ENCODE measurements at regions not wholly inside any gene's neighbourhood (a gene's known extent, or its start where the extent isn't known, plus 50 kb on each side); places are given as distances from the start of the nearest gene placed in this dataset.

DNA sequence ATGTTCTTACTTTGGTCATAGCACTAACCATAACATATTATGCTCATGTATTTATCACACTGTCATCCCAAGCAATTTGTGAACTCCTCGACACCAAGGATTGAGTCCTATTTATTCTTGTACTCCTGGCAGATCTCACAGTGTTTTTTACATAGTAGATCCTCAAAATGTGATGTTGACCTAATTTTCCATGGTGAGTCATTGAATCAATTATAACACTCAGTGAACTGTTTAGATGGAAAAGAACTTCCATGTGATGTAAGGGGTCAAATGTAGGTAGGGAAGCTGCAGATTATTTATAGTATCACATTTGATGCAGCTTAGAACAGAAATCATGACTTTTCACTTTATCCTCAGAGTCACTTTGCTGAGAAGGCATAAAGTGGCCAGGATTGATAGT, 281.9 kb upstream of the ADAMTS5 start:
- H3K27me3 ChIP-seq (ENCODE audit: insufficient read depth, low read length), result no peaks in the 10 kb centered on the region
- H2AFZ ChIP-seq (ENCODE audit: insufficient read depth, low read length, poor library complexity), result no peak overlapping the region
- WGBS (ENCODE audit: extremely low coverage, insufficient coverage, insufficient read length), result no CpG with 5 or more reads among the region's 1 CpG
- H3K23ac ChIP-seq (ENCODE audit: low read length), result no peak overlapping the region
- H2BK120ac ChIP-seq (ENCODE audit: insufficient read depth, low read length, poor library complexity), result no peak overlapping the region
- H3K9ac ChIP-seq (ENCODE audit: low read length), result no peak overlapping the region
- no peak overlapping the region for H3K18ac ChIP-seq (ENCODE audit: low read length)
- H3K36me3 ChIP-seq (ENCODE audit: control insufficient read depth in 1 of 2, insufficient read depth in 2 of 2, low read length in 2 of 2), result no peaks in the 10 kb centered on the region
- H3K4me1 ChIP-seq (ENCODE audit: control insufficient read depth in 1 of 2, insufficient read depth in 2 of 2, low read length in 2 of 2), result no peaks in the 10 kb centered on the region
- H2AK5ac ChIP-seq (ENCODE audit: low read length), result no peak overlapping the region
- no peaks in the 10 kb centered on the region for H3K9me3 ChIP-seq (ENCODE audit: insufficient read depth, low read depth, low read length)
- no peak overlapping the region for H4K91ac ChIP-seq (ENCODE audit: low read depth, low read length)
- H3K79me1 ChIP-seq (ENCODE audit: low read length), result no peaks in the 10 kb centered on the region
- no peak for DNase-seq
- no peak overlapping the region for H3K14ac ChIP-seq (ENCODE audit: low read length)
- no peak overlapping the region for H4K12ac ChIP-seq (ENCODE audit: low read depth, low read length)
- H2BK5ac ChIP-seq (ENCODE audit: low read depth, low read length, poor library complexity), result no peak overlapping the region
- no peak overlapping the region for H3K4ac ChIP-seq (ENCODE audit: low read depth, low read length)
- no peak overlapping the region for H3K4me2 ChIP-seq (ENCODE audit: low read length)
- no peak overlapping the region for H2BK12ac ChIP-seq (ENCODE audit: low read length)
- H3K27ac ChIP-seq (ENCODE audit: low read depth, low read length), result no peak overlapping the region
- H3K79me2 ChIP-seq (ENCODE audit: control insufficient read depth, insufficient read depth, low read length, poor library complexity), result no peaks in the 10 kb centered on the region
- H3K4me3 ChIP-seq (ENCODE audit: low read depth, low read length), result no peak overlapping the region
- H4K8ac ChIP-seq (ENCODE audit: low read depth, low read length), result no peak overlapping the region

DNA sequence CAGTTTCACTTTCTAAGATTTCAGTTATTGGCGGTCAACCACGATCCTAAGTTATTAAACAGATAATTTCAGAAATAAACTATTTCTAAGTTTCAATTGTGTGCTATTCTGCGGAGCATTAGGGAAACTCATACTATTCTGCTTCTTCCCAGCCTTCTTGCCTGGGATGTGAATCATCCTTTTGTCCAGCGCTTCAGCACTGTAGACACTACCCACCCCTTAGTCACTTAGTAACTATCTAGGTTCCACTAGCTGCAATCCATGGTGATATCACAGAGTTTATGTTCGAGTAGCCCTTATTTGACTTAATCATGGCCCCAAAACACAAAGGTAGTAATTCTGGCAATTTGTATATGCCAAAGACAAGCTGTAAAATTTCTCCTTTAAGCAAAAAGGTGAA, 279.9 kb upstream of the ADAMTS5 start:
- no peak overlapping the region for H3K23ac ChIP-seq (ENCODE audit: low read length)
- H3K27me3 ChIP-seq (ENCODE audit: insufficient read depth, low read length), result no peaks in the 10 kb centered on the region
- no peak overlapping the region for H3K4me3 ChIP-seq (ENCODE audit: low read depth, low read length)
- no peaks in the 10 kb centered on the region for H3K79me1 ChIP-seq (ENCODE audit: low read length)
- H4K91ac ChIP-seq (ENCODE audit: low read depth, low read length), result no peak overlapping the region
- no peaks in the 10 kb centered on the region for H3K36me3 ChIP-seq (ENCODE audit: control insufficient read depth in 1 of 2, insufficient read depth in 2 of 2, low read length in 2 of 2)
- H3K79me2 ChIP-seq (ENCODE audit: control insufficient read depth, insufficient read depth, low read length, poor library complexity), result no peaks in the 10 kb centered on the region
- no peak overlapping the region for H2AK5ac ChIP-seq (ENCODE audit: low read length)
- H3K18ac ChIP-seq (ENCODE audit: low read length), result no peak overlapping the region
- H3K27ac ChIP-seq (ENCODE audit: low read depth, low read length), result no peak overlapping the region
- no CpG with 5 or more reads among the region's 5 CpGs for WGBS (ENCODE audit: extremely low coverage, insufficient coverage, insufficient read length)
- H2AFZ ChIP-seq (ENCODE audit: insufficient read depth, low read length, poor library complexity), result no peak overlapping the region
- H2BK120ac ChIP-seq (ENCODE audit: insufficient read depth, low read length, poor library complexity), result no peak overlapping the region
- H2BK5ac ChIP-seq (ENCODE audit: low read depth, low read length, poor library complexity), result no peak overlapping the region
- H3K4me2 ChIP-seq (ENCODE audit: low read length), result no peak overlapping the region
- H3K9me3 ChIP-seq (ENCODE audit: insufficient read depth, low read depth, low read length), result no peaks in the 10 kb centered on the region
- H4K12ac ChIP-seq (ENCODE audit: low read depth, low read length), result no peak overlapping the region
- DNase-seq, result no peak
- no peaks in the 10 kb centered on the region for H3K4me1 ChIP-seq (ENCODE audit: control insufficient read depth in 1 of 2, insufficient read depth in 2 of 2, low read length in 2 of 2)
- H3K9ac ChIP-seq (ENCODE audit: low read length), result no peak overlapping the region
- no peak overlapping the region for H3K14ac ChIP-seq (ENCODE audit: low read length)
- no peak overlapping the region for H2BK12ac ChIP-seq (ENCODE audit: low read length)
- no peak overlapping the region for H3K4ac ChIP-seq (ENCODE audit: low read depth, low read length)
- no peak overlapping the region for H4K8ac ChIP-seq (ENCODE audit: low read depth, low read length)

DNA sequence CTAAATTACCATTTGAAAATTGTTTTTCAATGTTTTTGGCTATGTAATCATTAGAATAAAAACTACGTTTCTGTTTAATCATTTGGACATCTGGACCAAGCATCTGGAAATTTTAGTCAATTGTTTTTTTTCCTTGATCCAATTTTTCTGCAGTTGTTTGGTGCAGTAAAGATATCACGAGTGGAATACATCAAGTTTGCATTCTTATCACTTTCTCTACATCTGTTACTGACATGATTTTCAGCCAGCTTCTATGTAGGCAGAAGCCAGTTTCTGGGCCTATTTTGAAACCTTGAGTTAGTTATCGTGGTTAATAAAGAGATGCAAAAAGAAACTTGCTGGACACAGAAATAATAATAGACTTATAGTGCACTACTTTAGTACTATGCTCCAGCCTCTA, 277.9 kb upstream of the ADAMTS5 start:
- H3K27ac ChIP-seq (ENCODE audit: low read depth, low read length), result no peak overlapping the region
- no peak overlapping the region for H2BK12ac ChIP-seq (ENCODE audit: low read length)
- H3K9ac ChIP-seq (ENCODE audit: low read length), result no peak overlapping the region
- H2BK5ac ChIP-seq (ENCODE audit: low read depth, low read length, poor library complexity), result no peak overlapping the region
- no peaks in the 10 kb centered on the region for H3K4me1 ChIP-seq (ENCODE audit: control insufficient read depth in 1 of 2, insufficient read depth in 2 of 2, low read length in 2 of 2)
- no peak overlapping the region for H3K18ac ChIP-seq (ENCODE audit: low read length)
- no peak overlapping the region for H4K8ac ChIP-seq (ENCODE audit: low read depth, low read length)
- H2AFZ ChIP-seq (ENCODE audit: insufficient read depth, low read length, poor library complexity), result no peak overlapping the region
- H3K36me3 ChIP-seq (ENCODE audit: control insufficient read depth in 1 of 2, insufficient read depth in 2 of 2, low read length in 2 of 2), result no peaks in the 10 kb centered on the region
- H3K79me2 ChIP-seq (ENCODE audit: control insufficient read depth, insufficient read depth, low read length, poor library complexity), result no peaks in the 10 kb centered on the region
- no peak overlapping the region for H2BK120ac ChIP-seq (ENCODE audit: insufficient read depth, low read length, poor library complexity)
- H3K4me3 ChIP-seq (ENCODE audit: low read depth, low read length), result no peak overlapping the region
- no peak for DNase-seq
- H4K12ac ChIP-seq (ENCODE audit: low read depth, low read length), result no peak overlapping the region
- H3K4ac ChIP-seq (ENCODE audit: low read depth, low read length), result no peak overlapping the region
- H3K9me3 ChIP-seq (ENCODE audit: insufficient read depth, low read depth, low read length), result no peaks in the 10 kb centered on the region
- H2AK5ac ChIP-seq (ENCODE audit: low read length), result no peak overlapping the region
- H3K23ac ChIP-seq (ENCODE audit: low read length), result no peak overlapping the region
- H3K79me1 ChIP-seq (ENCODE audit: low read length), result no peaks in the 10 kb centered on the region
- no peak overlapping the region for H3K4me2 ChIP-seq (ENCODE audit: low read length)
- H4K91ac ChIP-seq (ENCODE audit: low read depth, low read length), result no peak overlapping the region
- no peak overlapping the region for H3K14ac ChIP-seq (ENCODE audit: low read length)
- H3K27me3 ChIP-seq (ENCODE audit: insufficient read depth, low read length), result no peaks in the 10 kb centered on the region
- no CpG with 5 or more reads among the region's 3 CpGs for WGBS (ENCODE audit: extremely low coverage, insufficient coverage, insufficient read length)

DNA sequence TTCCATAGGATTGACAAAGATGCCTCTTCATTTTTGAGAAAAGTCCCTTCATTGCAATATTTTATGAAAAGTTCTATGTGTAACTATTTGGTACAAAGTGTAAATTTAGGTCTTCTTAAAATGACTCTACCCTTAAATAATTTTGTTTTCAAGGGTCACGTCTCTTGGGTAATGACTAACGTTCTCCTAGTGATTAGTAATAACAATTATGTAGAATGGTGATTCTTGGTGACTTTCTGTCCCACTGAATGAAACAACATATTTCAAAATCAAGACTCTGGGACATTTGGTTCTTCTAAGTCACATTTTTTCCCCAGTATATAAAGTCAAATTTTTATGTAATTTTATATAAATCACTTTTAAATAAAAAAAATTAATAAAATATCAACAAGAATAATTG, 277.5 kb upstream of the ADAMTS5 start:
- Histone ChIP-seq H3K4me1 (ENCODE audit: control insufficient read depth in 1 of 2, insufficient read depth in 2 of 2, low read length in 2 of 2) (no peaks in the 10 kb centered on the region), H3K4me3 (ENCODE audit: low read depth, low read length) (no peak overlapping the region), H2BK5ac (ENCODE audit: low read depth, low read length, poor library complexity) (no peak overlapping the region), H3K27me3 (ENCODE audit: insufficient read depth, low read length) (no peaks in the 10 kb centered on the region), H3K79me1 (ENCODE audit: low read length) (no peaks in the 10 kb centered on the region), H2BK120ac (ENCODE audit: insufficient read depth, low read length, poor library complexity) (no peak overlapping the region), H3K9ac (ENCODE audit: low read length) (no peak overlapping the region), H3K9me3 (ENCODE audit: insufficient read depth, low read depth, low read length) (no peaks in the 10 kb centered on the region), H2AK5ac (ENCODE audit: low read length) (no peak overlapping the region), H3K23ac (ENCODE audit: low read length) (no peak overlapping the region), H4K8ac (ENCODE audit: low read depth, low read length) (no peak overlapping the region), H3K4me2 (ENCODE audit: low read length) (no peak overlapping the region), H3K36me3 (ENCODE audit: control insufficient read depth in 1 of 2, insufficient read depth in 2 of 2, low read length in 2 of 2) (no peaks in the 10 kb centered on the region), H4K12ac (ENCODE audit: low read depth, low read length) (no peak overlapping the region), H3K79me2 (ENCODE audit: control insufficient read depth, insufficient read depth, low read length, poor library complexity) (no peaks in the 10 kb centered on the region), H4K91ac (ENCODE audit: low read depth, low read length) (no peak overlapping the region), H3K4ac (ENCODE audit: low read depth, low read length) (no peak overlapping the region), H3K27ac (ENCODE audit: low read depth, low read length) (no peak overlapping the region), H3K14ac (ENCODE audit: low read length) (no peak overlapping the region), H3K18ac (ENCODE audit: low read length) (no peak overlapping the region), H2BK12ac (ENCODE audit: low read length) (no peak overlapping the region), H2AFZ (ENCODE audit: insufficient read depth, low read length, poor library complexity) (no peak overlapping the region)
- WGBS (ENCODE audit: extremely low coverage, insufficient coverage, insufficient read length), result no CpG with 5 or more reads among the region's 2 CpGs
- peak in 1 of 2 donors; percentile 2 for DNase-seq
